ENCODE measurements at regions not wholly inside any gene's neighbourhood (a gene's known extent, or its start where the extent isn't known, plus 50 kb on each side); places are given as distances from the start of the nearest gene placed in this dataset.
"Not testable (repeated sequence)": the region's sequence is repeated elsewhere in the genome, so short reads cannot be mapped to it uniquely, and the experiment has no call there.

DNA sequence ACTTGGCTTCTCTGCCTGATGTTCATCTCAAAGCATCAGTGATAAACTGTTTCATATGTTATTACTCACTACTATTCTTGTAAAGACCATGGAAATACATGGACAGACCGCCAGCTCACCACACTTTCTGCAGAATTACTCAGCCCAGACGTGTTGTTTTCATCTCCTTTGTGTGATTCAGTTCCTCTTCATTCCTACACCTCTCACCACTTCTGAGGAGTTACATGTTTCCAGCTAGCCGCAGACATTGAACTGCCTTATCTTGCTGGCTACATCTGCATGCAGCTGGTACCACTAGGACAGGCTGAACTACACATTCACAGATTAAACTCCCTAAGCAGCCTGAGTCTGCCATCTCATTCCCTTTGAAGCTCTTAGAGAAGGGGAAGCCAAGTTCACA is 443.2 kb upstream of the FGF16 start:
- no peak for DNase-seq

DNA sequence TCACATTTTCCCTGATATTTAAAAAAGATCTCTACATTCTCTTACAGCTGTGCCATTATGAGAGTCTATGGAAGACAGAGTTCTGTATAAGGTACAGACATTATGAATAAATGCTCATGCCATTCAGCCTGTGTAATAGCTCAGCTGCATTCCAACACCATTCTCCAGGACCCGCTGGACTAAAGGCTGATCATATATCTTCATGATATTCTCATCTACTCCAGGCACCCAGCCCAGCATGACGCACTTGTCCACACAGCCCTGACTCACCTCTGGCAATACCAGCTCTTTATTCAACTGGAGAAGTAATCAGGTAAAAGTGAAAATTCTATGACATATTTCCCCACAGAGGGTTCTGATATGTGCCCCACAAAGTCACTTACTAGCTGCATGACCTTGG is 437.5 kb upstream of the FGF16 start:
- DNase-seq, result no peak

DNA sequence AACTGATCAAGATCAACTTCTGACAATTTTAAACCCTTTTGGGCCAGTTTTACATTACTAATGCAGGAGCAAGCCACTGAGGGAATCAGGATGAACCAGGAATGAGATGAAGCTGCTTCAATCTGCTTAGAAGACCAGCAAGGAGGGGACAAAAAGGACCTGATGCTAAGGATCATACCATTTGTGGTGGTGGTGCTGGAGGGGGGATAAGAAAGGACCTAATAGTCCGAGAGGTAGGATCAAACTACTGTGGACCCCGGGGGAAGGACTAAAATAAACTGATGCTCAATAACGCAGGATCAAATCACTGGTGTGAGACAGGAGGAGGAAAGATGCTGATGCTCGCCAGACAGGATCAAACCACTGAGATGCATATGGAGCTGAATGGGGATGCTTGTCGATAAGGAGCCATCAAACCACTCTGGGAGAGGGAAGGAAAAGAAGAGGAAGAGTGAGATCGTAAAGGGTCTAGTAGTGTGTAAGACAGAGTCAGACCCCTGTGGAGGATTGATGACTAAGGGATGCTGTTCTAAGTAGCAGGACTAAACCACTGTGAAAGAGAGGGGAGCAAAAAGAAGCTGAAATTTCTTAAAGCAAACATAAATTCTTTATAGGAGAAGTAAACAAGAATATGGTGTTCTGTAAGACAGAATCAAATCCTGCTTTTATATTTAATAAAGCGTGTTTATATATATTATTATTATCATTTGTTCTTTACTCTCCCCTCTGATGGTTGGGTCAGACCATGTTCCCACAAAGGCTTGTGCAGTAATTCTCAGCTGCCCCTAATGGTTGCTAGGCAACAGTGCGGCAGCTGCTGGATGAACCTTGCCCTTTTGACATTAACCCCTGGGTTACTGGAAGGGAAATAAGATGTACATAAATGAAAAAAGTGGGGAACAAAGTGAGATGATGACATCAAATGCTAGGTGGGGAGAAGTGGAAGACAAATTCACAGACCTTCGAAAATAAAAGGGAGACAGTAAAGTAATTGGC is 432.5 kb upstream of the FGF16 start:
- DNase-seq, result peak; percentile 73

DNA sequence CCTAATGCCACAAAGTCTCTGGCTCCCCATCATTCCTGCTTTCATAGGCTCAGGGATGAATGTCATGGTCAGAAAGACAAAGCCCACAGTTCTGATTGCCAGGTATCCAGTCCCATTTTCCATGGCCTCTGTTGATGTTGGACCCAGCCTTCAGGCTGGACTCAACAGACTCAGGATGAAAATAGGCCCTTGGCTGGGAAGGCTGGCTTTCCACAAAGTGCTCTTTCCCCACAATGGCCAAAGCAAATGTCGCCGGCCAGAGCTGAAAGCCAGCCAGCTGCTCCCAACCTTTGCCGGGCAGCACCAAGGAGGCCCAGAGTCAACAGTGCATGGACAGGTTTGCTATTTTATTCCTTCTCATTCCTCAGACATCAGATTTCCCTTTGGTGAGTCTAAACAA is 430.1 kb upstream of the FGF16 start:
- no peak for DNase-seq

DNA sequence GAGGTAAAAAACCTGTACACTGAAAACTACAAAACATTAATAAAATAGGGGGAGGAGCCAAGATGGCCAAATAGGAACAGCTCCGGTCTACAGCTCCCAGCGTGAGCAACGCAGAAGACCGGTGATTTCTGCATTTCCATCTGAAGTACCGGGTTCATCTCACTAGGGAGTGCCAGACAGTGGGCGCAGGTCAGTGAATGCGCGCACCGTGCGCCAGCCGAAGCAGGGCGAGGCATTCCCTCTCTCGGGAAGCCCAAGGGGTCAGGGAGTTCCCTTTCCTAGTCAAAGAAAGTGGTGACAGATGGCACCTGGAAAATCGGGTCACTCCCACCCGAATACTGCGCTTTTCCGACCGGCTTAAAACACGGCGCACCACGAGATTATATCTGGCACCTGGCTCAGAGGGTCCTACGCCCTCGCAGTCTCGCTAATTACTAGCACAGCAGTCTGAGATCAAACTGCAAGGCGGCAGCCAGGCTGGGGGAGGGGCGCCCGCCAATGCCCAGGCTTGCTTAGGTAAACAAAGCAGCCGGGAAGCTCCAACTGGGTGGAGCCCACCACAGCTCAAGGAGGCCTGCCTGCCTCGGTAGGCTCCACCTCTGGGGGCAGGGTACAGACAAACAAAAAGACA is 400.9 kb upstream of the FGF16 start:
- peak; percentile 11 for DNase-seq

DNA sequence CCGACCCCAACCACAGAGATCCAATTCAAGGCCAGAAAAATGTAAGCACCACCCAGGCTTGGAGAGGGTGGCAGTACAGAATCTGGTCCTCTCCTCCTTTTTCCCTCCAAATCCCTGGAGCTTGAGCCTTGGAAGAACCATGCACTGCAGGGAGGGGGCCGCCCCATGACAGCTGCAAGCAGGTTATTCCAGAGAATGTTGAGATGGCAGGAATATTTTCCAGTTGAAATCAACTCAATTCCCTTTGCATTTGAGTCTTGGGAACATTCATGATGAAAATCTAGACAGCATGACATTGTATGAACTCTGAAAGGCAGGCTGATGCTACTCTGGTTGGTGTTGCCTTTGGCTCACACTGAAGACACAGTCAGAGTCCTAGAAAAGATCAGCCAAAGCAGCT is 386.6 kb upstream of the FGF16 start:
- no peak for DNase-seq

DNA sequence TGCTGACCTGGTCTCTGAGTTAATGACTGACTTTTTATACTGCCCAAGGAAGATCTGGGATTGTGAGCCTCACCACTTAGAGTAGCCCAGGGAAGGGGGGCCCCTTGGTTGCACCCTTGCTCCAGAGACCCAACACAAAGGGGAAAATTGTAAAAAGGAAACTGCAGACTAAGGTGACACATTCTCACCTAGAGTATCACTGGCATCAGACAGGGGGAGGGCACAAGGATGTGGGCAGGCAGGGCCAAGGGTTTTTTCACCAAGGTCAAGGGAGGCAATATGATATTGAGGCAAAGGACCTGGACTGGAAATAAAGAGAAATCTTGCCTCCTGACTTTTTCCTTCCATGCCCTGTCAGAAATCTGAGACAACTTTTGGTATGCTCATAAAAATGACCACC is 386.2 kb upstream of the FGF16 start:
- no peak for DNase-seq

DNA sequence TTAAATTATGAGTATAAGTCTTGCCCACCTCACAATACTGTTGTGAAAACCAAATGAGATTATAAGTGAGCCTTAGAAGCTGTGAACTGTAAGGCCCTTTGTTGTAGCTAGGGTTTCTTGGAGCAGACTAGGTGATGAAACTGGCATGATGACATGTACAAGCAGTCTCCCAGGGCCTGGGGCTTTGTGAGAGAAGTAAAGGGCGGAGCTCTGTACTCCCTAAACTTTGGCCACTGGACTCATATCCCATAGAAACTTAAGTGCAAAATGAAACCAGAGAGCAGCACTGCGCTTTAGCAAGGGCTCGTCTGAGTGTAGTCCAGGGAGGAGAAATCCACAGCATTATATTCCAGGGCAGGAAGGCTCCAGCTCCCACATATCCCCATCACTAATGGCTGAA is 385.6 kb upstream of the FGF16 start:
- DNase-seq, result no peak

DNA sequence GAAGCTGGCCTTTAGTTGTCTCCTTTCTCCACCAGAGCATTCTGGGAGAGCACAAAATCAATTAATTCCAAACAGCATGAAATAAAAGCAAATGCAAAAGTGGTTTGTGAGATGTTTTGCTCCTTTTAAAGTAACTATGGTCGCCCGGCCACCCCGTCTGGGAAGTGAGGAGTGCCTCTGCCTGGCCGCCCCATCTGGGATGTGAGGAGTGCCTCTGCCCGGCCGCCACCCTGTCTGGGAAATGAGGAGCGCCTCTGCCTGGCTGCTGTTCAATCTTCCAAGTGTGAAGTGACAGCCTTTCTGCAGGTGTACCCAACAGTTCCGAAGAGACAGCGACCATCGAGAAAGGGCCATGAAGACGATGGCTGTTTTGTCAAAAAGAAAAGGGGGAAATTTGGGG is 381.3 kb upstream of the FGF16 start:
- DNase-seq, result no peak

DNA sequence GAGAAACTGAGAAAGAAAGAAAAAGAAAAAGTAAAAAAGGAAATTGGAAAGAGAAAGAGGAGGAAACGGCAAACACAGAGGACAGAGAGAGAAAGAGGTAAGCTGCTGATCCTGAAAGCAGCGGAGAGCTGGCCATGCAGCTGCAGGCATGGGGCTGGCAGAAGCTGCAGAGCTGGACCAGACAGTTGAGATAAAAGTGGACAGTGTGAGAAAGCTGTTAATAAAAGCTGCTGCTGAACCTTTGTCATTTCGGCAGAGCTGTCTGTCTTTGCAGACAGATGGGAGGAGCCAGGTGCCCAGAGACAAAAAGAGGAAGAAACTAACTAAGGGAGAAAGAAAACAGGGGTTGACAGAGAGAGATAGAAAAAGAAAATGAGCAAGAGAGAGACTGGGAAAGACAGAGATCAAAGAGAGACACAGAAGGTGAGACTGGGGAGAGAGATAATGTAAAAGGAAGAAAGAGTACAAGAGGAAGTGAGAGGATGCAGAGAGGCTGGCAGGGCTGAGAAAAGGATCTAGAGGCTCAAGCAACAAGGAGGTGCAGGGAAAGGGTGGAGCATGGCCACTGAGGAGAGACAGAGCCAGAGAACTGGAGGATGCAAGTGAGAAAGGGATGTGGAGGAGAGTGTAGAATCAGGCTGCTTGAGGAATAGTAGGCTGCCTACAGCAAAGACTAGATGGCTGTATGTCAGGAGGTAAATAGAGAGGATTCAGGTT is 376.8 kb upstream of the FGF16 start:
- no peak for DNase-seq

DNA sequence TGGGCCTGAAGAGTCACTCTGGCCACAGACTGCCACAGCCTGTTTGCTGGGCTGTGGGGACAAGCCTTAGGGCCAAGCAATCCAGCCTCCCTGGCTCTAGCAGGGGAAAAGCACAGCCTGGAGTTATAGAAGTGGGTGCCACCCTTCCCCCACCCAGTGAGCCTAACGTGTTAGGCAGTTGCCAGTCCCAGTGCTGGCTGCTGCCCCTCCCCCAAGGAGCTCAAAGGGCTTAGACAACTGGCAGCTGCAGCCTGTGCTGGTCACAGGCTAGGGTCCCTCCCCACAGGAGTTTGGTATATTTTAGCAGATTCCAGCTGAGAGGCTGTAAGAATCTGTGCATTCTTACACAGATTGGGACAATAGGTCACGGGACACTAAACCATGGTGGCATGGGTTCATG is 370.3 kb upstream of the FGF16 start:
- no peak for DNase-seq

DNA sequence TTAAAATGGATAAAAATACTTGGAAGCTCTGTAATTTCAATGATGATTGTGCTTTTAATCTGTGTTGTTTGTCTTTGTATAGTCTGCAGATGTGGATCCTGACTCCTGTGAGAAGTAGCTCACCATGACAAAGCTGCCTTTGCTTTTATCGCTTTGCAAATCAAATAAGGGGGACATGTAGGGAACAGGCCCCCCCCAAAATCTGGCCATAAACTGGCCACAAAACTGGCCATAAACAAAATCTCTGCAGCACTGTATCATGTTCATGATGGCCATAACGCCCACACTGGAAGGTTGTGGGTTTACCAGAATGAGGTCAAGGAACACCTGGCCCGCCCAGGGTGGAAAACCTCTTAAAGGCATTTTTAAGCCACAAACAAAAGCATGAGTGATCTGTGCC is 366.0 kb upstream of the FGF16 start:
- DNase-seq, result not testable (repeated sequence)

DNA sequence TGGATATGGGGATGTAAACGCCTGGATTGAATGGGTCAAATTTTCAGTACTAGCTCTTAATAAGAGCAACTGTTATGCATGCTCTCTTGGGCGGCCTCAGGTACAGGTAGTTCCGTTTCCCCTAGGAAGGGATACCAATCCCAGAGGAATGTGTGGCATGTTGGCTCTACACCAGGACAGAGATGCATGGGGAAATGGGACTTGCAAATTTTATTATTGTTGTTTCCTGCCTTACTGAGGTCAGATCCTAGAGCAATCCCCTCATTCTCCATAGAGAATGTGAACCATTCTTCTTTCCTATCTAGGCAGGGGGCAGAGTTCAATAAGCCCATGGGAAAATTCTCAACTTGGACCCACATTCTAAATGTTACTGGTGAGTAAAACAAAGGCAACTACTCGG is 361.8 kb upstream of the FGF16 start:
- DNase-seq, result no peak

DNA sequence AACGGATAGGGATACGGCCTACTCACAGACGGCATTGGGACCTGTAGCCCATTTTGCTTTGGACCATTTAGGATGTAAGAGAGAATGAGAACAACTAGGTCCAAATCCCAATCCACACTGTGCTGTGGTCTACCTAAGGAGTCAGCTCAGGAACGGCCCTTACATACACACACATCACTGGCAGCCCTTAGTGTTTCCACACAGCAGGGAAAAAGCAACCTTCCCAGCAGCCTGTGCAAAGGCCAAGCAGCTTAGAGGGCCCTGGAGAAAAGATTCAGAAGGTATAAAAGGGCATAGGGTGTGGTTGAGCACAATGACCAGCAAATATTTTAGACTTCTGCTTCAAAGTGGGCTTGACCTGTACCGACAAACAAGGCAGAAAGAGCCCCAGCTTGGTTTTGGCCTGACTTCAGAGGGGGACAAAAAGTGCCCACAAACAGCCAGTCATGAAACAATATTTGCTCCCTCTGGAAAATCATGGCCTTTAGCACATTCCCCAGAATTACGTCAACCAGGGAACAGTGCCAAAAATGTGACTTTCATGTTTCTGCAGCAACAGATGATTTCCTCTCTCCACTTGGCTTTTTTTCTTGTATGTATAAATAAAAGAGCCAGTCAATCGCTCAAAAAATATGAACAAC is 359.5 kb upstream of the FGF16 start:
- no peak for DNase-seq

DNA sequence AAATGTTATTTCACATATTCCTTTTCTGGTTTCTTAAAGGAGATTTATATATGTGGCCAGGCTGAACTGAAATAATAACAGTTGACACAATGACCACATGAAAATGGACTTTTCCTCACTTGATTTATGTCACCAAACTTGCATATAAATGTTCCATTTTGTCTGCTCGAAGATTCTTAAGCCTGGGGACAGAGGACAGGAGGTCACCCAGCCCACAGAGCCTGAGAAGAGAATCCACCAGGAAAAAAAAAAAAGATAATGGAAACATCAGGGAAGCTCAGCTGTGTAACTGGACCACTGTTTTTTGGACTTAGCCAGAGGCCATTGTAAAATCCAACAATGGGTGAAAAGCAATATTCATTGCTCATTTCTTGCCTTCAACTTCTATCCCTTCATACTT is 359.0 kb upstream of the FGF16 start:
- no peak for DNase-seq

DNA sequence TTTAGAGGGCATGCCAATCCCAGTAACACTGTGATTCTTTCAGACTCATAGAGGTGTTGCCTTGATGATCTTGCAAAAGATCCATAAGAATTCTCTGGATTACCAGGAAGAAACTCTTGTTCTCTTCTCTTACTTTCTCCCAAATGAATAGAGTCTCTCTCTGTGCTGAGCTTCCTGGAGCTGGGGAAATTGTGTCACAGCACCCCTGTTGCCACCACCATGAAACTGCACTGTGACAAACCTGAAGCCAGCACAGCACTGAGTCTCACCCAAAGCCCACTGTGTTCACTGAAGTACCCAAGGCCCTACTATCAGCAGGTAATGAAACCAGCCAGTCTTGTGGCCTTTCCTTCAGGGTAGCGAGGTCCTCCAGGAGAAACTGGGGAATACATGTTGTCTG is 332.7 kb upstream of the FGF16 start:
- DNase-seq, result no peak

DNA sequence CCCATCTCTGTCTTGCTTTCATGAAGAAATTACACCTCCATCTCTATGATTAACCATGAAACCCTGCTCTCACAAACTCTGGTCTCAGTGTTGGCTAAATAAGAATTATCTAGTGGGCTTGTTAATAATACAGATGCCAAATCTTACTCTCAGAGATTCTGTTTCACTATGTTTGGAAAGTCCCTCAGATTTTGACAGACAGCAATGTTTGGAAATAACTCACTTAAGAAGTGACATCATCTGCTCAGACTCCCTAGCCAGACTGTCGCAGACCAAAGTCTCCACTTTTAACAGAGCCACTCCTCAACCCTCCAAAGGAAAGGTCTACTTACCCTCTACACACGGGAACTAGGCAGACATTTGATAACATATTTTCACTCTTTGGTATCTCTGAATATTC is 328.5 kb upstream of the FGF16 start:
- DNase-seq, result no peak

DNA sequence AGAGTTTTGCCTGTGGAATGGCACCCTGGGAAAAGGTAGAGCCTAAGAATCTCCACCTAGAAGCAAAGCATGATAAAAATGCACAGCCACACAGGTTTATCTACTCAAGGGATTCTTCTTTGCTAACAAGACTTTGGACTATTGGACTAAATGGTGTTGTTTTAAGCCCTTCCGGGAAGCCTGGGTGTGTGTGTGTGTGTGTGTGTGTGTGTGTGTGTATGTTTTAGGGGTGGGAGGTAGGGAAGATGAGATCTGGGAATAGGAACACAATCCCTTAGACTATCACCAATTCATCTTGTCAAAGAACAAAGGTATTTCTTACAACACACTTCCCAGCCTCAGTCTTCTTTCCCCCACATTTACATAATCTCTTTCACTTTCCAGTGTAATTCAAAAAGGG is 327.5 kb upstream of the FGF16 start:
- DNase-seq, result no peak

DNA sequence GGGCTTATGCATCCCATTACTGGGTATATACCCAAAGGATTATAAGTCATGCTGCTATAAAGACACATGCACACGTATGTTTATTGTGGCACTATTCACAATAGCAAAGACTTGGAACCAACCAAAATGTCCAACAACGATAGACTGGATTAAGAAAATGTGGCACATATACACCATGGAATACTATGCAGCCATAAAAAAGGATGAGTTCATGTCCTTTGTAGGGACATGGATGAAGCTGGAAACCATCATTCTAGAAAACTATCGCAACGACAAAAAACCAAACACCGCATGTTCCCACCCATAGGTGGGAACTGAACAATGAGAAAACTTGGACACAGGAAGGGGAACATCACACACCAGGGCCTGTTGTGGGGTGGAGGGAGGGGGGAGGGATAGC is 323.3 kb upstream of the FGF16 start:
- not testable (repeated sequence) for DNase-seq

DNA sequence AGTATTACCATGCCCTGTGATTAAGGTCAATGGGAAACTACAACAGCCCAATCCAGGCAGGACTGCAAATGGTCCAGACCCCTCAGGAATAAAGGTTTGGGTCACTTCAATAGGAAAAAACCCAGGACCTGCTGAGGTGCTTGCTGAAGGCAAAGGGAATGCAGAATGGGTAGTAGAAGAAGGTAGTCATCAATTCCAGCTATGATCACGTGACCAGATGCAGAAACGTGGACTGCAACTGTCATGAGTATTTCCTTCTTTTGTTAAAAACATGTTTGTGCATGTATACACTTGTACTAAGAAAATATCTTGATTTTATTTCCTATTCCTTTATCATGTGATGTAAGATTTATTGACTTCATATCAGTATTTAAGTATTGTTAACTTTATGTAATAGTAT is 319.6 kb upstream of the FGF16 start:
- DNase-seq, result not testable (repeated sequence)

DNA sequence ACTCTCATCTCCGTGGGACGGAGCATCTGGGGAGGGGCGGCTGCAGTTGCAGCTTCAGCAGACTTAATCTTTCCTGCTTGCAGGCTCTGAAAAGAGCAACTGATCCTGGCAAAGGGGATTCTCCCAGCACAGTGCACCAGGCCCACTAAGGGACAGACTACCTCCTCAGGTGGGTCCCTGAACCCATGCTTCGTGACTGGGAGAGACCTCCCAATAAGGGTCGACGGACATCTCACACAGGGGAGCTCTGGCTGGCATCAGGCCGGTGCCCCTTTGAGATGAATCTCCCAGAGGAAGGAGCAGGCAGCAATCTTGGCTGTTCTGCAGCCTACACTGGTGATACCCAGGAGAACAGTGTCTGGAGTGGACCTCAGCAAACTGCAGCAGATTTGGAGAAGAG is 303.3 kb upstream of the FGF16 start:
- DNase-seq, result no peak

DNA sequence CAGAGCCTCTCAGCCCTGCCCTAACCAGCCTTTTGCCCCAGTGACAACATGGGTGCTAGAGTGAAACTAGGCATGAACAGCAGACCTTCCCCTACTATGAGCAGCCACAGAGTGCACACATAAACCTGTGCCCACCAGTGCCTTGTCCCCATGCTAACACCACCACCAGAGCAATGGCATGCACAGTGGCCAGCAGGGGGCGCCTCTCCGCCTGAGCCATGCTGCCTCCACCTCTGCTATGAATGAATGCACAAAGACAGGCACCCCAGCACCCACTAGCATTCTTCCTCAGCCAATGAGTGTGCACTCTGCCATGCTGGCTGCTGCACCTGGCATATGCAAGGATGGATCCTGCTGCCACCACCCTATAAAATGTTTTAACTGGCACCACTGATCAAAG is 286.9 kb upstream of the FGF16 start:
- DNase-seq, result no peak

DNA sequence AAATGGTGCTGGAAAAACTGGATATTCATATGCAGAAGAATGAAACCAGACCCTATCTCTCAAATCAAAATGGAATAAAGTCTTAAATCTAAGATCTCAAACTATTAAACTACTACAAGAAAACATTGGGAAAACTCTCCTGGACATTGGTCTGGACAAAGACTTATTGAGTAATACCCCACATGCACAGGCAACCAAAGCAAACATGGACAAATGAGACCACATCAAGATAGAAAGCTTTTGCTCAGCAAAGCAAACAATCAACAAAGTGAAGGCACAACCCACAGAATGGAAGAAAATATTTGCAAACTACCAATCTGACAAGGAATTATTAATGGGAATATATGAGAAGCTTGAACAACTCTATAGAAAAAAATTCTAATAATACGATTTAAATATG is 284.4 kb upstream of the FGF16 start:
- no peak for DNase-seq

Data from NCI-H748 treated with DMSO at 0.1 percent for 48 hours (cell line).